ENCODE measurements at regions not wholly inside any gene's neighbourhood (a gene's known extent, or its start where the extent isn't known, plus 50 kb on each side); places are given as distances from the start of the nearest gene placed in this dataset.

- TF ChIP-seq CSRNP3 (CRISPR knock-in tag; IDR thresholded peaks at IDR 0.05), result no peak
- TF ChIP-seq ZNF70 (CRISPR knock-in tag; IDR thresholded peaks at IDR 0.05), result no peak
- TF ChIP-seq POU6F1 (CRISPR knock-in tag; IDR thresholded peaks at IDR 0.05; ENCODE audit: borderline replicate concordance, low read depth), result no peak
- TF ChIP-seq RARB (CRISPR knock-in tag; IDR thresholded peaks at IDR 0.05), result no peak
These were observed 141.8 kb upstream of the MYT1L start for GRCh38 chr2:2472881-2473280.

All from SK-N-SH treated with all-trans-retinoic acid at 6 μM for 48 hours (cell line).